Ramos (cell line): ENCODE measurements at regions not wholly inside any gene's neighbourhood (a gene's known extent, or its start where the extent isn't known, plus 50 kb on each side); places are given as distances from the start of the nearest gene placed in this dataset.

Experiments used
- in situ Hi-C: fragments of 300-500 bp; cut with MboI; formaldehyde crosslinking; loops from one replicate; pipeline ENCODE4 v1.14.3; 2022; ENCODE audit warnings: low sequenced_read_pairs; ENCODE audit not compliant: unreplicated experiment

GRCh38 chr10:3496138-3496537 lies 288.9 kb downstream of the KLF6 start:
- in situ Hi-C loops: no loop called here

DNA sequence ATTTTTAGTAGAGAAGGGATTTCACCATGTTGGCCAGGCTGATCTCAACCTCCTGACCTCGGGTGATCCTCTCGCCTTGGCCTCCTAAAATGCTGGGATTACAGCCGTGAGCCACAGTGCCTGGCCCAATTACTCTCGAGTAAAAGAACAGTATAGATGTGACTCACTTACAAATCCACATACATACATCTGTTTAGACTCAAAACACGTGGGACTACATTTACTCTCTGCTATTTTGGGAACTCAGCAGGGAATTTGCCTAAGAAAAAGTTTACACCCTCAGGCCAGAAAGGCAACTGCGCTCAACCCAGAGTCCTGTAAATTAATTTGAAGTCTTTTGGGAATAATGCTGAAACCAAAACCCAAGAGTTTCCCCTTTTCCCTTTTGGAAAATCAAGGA lies 289.7 kb downstream of the KLF6 start:
- in situ Hi-C loops: no loop called here

GRCh38 chr10:3494838-3495230 lies 290.2 kb downstream of the KLF6 start:
- in situ Hi-C loops: no loop called here

DNA sequence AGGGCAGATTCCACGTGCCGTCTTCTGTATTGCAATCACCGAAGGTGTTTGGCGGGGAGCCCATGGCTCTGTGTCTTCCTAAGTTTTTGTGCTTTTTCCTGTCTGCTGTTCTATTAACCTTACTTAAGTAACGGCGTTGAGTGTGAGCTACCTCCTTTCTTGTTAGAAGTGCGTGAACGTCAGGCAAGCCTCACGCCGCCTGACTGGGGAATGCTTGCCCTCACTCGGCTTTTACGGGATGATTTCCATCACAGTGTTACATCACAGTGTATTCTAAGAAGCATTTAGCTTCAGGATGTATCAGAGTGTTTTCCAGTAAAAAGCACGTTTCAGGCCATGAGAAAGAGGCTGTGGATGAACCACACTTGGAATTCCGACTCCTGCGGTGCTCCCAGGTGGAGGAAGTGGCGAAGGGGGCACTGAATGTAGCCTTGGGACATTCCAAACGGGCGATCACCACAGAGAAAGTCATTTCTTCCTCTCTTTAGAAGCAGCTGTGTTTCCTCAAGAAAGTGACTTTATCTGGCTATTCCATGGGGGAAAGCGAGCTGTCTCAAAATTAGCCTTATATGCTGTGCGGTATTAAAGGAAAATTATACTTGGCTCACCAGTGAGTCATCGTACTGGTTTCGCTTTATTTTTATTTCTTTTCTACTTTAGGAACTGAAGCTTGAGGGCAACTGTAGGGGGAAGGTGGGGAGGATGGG lies 290.7 kb downstream of the KLF6 start:
- in situ Hi-C loops: no loop called here

DNA sequence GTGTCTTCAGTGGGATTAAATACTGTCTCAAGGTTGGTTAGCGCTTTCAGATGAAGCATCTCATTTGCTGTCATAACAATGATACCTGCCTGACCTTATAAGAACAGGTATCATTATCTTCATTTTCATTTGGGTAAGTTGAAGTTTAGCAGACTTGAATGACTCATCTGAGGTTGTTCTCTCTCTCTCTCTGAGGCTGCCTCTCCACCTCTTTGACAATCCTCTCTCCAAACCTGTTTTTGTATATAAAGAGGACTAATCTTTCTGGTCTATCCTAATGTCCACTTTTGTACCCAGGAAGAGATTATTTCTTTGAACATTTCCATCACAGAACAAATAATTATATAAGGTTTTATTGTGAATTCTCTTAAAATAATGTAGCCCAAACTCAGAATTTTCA lies 291.4 kb downstream of the KLF6 start:
- in situ Hi-C loops: no loop called here

GRCh38 chr10:3491571-3491970 lies 293.4 kb downstream of the KLF6 start:
- in situ Hi-C loops: no loop called here

- in situ Hi-C loops: no loop called here
These were observed 297.8 kb downstream of the KLF6 start for GRCh38 chr10:3487228-3487627.

DNA sequence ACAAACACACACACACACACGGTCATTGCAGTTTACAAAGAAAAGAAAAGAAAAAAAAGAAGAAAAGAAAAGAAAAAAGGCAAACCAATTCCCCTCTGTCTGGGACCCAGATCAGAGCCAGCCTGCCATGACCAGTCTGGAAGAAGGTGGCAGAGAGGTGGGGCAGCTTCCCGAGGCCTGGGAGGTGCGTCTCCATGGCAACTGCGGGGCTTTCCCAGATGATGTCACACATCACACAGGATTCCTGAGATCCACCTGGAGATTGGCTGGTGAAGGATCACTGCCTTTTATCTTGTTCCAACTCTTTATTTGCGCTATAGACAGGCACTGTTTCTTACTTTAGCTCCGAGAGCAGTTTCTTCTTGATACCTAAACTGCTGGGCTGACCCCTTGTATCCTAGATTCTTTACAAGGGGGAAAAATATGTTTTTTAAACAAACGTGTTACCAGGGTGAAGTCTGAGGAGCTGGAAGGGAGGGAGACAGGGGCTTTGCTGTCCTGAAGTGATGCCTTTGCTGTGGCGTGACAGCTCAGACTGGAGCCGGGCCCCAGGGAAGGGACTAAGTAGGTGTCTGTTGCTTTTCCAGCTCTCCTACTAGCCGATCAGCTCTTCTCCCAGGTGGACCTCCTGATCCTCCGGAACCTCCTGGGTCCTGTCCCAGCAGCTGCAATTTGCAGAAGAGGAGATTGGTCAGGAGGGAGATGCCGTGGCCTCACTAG lies 298.5 kb downstream of the KLF6 start:
- in situ Hi-C loops: no loop called here

GRCh38 chr10:3485057-3485686 lies 299.8 kb downstream of the KLF6 start:
- in situ Hi-C loops: no loop called here

DNA sequence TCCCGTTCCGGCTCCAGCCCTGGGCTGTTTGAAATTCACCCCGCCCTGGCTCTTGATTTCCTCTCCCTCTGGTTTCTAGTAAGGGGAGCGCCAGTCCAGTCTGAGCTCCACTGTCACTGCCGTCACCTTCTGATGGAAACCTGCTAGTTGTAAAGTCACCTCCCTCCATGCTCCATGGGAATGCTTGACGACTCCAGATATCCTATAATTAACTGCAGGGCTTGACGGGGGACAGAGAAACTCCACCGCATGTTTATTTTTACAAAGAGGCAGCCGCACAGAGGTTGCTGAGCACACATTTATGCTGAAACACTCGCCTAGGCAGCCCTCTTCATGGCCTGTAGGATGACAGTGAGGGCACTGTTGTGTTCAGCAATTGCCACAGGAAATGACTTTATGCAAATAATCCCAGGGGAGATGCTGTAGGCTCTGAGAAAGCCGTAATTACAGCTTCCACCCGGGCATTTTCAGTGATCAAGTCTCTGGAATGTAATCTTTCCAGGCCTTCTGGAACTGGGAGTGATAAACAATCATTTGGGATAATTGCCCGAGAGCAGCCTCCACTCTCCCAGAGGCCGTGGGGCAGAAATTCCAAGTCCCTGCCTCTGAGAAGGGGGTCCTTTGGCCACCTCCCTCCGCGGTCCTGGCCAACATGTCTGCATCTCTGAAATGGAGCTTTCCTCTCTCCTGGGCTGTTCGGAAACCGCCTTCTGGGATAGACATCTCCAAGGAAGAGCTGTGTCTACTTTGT lies 300.5 kb downstream of the KLF6 start:
- in situ Hi-C loops: no loop called here

DNA sequence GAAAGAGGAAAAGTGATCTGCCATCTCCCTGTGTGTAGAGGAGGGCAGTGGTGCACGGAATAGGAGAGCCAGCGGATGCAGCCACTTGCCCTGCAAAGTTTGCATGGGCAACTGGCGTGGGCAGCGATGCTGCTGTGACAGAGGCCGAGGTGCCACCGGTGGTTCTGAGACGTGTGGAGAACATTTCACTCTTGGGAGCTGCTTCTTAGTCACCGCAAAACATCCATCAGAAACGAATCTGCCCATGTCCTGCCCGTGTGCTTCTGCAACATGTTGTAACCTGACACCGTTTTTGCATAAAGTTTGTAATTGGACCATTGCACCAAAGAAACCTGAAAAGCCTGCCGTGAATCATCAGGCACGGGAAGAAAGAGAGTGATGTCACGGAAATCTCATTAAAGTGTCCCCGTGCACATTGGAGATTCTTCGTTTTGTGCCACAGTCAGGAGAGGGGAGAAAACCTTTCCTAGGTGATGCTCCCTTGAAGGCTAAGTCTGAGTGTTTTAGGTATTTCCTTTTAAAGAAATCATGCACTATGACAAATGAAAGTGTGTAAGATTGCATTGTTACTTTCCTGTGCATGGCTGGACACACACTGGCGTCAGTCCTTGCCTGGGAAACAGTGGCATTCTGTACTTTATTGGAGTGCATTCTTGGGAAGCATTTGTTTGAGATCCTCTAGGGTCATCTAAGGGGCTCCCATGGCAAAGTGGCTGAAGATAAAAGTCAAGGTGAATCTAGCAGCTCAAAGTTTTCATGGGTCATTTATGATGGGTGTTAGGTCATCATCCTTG lies 302.6 kb downstream of the KLF6 start:
- in situ Hi-C loops: no loop called here

- in situ Hi-C loops: no loop called here
These were observed 303.5 kb downstream of the KLF6 start for GRCh38 chr10:3481496-3481895.

DNA sequence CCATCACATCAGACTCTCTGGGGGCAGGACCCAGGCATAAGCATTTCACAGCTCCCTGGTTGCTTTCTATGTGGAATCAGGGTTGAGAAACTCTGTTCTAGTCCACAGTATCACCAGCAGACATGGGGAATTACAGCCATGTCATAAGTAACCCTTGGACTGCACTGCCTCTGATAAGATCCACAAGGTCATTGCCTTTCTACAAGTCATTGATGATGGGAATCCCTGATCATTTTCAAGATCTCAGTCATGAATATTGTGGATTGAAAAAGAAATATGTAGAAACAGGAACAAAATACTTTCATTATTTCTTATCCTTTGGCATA lies 304.1 kb downstream of the KLF6 start:
- in situ Hi-C loops: no loop called here

GRCh38 chr10:3480281-3480989 lies 304.6 kb downstream of the KLF6 start:
- in situ Hi-C loops: no loop called here

- in situ Hi-C loops: no loop called here
These were observed 306.2 kb upstream of the PITRM1 start for GRCh38 chr10:3478632-3479240.

- in situ Hi-C loops: no loop called here
These were observed 305.6 kb upstream of the PITRM1 start for GRCh38 chr10:3478153-3478552.

DNA sequence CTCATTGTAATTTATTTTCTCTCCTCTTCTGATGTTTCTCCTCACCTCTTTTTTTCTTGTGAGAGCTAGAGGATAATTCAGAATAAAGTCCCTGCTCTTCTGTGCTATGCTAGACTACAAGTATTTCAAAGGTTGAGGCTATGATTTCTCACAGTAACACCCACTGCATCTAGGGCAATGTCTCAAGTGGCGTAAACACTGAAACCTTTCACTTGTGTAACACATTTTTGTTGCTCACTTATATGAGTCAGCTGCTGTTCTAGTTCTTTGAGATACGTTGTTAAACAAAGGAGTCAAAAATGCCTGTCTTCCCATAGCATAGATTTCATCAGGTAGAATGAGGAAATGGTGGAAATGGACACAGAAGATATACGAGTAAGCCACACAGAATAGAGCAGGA lies 305.1 kb upstream of the PITRM1 start:
- in situ Hi-C loops: no loop called here

DNA sequence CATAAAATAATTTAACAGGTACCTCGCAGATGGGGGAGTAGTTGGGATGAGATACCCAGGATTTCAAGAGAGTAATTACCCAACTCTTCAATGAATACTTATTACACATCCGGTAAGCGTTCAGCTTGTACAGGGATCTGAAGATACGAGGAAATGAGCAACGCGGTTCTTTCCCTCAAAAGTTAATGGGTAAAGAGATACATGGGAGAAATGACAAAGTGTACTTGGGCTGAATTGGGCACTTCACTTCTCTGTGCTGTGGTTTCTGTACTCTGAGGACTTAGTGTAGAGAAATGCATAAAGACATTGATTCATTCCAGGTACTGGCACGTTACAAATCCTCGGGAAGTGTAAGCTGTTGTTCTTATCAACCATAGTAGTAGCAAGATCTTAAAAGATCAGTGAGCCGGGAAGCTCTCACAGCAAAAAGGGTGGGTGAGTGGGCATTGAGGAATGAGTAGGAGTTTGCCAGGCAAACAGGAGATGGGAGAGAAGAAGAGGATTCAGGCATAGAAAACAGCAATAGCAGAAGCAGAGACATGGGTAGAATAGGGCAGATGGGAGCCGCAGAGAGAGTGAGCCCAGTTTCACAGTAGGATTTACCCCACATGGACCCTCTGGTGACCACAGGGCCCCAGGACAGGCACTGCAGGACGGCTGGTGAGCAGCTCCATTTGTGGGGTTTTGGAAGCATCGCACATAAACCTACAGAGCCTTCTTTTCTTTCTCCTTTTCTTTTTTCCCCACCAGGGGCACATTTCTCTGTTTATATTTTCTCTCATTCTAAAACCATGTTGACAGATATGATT lies 304.3 kb upstream of the PITRM1 start:
- in situ Hi-C loops: no loop called here
